ENCODE measurements at regions not wholly inside any gene's neighbourhood (a gene's known extent, or its start where the extent isn't known, plus 50 kb on each side); places are given as distances from the start of the nearest gene placed in this dataset.

DNA sequence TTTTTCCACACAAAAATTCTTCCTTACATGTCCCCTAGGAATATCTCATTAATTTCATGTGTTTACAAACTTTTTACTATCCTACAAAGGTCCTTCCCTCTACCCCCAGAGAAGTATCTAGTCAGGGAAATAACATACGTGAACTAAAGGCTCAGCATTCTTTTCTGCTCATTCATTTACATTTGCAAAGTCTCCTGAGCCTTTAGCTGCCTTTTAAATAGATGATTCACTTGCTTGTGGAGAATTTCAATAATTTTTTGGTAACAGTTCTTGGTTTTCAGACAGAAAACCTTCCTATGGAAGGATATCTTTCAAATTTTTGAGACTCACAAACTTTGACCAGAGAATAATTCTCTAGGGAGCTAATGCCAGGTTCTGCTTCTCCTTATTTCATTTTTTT, 81.5 kb upstream of the RMDN2 start:
- no peak for DNase-seq

- no peak for DNase-seq
Measured at GRCh38 chr2:37846207-37846606, 78.9 kb upstream of the RMDN2 start.

- no peak for DNase-seq
Measured at GRCh38 chr2:37847792-37848191, 77.3 kb upstream of the RMDN2 start.

DNA sequence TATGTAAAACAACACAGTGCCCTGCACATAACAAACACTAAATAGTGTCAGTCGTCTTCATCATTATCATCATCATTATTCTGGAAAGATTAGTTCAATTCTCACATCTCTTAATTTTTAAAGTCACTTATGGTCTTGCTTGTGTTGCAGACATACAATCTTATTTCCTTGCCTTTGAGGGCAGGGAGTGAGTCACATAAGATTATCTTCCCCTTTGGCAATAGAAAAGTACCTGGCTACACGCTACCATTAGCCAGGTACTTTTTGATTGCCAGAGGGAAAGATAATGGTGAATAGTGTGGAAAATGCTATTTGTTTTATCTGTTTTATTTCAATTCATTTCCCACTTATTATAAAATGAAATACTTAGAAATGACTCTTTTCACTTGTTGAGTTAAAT, 76.6 kb upstream of the RMDN2 start:
- DNase-seq: no peak

- DNase-seq: no peak
Measured at GRCh38 chr2:37849911-37850310, 75.2 kb upstream of the RMDN2 start.

GRCh38 chr2:37851428-37851827, 73.7 kb upstream of the RMDN2 start:
- no peak for DNase-seq

DNA sequence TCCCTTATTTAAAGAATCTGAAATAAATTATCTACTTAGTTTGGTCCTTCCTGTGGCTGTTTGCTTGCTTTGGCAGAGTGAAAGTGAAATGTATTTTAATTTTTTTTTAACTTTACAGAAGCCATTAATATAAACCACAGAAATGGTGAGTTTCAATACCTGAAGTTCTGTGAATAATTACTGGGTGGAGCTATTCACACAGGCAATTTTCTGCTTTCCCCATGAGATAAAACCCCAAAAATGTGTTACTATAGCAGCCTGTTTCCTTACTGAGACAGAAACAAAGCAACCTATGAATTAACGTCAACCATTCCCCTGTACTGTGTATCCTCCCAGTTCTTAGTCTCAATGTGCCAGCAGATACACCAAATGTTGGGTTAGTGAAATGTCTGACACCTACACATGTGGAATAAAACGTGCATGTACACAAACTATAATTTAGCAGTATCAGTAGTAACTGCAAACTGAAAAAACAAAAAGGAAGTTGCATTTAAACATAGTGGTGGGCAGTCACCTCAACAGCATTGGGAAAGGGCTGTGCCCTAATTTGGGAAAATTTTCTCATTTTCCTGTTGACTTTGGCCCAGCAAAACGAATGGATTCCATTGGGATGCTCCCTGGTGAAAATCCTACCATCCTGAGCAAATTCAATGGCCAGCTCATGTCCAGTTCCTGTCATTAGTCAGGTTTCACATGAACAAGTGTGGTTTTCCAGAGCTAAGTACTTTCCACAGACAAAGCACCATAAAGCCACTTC, 73.1 kb upstream of the RMDN2 start:
- DNase-seq: no peak

- DNase-seq: no peak
Measured at GRCh38 chr2:37852585-37853014, 72.5 kb upstream of the RMDN2 start.

- DNase-seq: no peak
Measured at GRCh38 chr2:37854676-37855282, 70.3 kb upstream of the RMDN2 start.

DNA sequence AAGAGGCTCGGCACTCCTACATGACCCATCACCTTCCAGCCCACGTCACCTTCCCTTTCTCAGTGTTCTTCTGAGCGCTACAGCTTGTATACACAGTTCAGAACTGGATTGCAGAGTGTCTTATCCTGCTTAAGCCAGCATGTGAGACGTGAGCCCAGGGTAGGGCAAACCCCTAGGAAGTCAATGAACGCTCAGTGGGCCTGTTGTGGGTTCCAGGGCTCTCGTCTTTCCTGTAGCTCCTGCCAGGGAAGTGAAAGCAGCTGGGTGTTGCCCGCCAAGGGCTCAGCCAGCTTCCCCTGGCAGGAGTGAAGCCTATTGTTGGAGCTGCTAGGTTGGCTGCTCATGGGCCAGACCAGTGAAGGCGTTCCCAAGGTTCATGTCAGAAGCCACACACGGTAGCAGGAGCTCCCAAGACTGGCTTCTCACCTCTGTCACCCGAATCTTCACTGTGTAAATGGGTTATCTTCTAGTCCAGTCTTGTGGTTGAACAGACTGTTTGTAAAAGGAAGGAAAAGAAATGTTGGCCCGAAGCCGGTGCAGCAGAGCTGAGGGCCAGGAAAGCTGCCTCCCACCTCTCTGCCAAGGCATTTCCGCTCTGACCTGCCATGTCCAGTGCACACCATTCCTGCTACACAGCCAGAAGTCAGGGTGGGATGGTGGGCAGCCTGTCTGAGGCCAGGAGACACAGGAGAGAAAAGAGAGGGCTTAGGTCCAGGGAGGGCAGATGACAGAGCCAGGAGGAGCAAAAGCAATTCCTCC, 69.6 kb upstream of the RMDN2 start:
- DNase-seq: no peak

DNA sequence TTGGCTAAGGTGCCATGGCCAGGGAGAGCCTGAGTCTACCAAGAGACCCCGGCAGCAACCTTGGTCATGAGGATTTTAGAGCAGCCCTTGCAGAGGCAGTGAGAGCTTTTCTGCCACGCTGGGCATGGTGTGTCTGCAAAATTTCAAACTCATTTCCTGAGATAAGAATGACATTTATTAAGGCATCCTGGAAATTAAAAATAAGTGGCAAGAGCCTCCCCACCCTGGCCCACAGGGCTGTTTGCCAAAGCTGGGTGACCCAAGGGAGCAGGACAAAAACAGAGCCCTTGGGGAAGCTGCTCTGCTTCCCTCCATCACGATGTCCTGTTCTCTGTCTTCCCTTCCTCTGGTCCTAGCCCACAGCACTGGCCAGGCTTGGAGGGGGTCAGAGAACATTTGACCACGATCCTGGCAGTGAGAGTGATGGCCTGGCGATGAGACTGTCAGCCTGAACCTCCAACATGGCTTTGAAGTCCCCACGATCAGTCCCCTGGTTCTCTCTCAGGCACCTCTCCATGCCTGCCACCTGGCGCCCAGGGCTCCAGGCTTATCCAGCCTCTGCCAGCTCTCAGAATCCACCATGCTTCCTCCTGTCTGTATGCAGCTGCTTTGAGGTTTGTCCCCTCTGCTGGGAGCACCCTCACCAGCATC, 68.9 kb upstream of the RMDN2 start:
- DNase-seq: no peak

DNA sequence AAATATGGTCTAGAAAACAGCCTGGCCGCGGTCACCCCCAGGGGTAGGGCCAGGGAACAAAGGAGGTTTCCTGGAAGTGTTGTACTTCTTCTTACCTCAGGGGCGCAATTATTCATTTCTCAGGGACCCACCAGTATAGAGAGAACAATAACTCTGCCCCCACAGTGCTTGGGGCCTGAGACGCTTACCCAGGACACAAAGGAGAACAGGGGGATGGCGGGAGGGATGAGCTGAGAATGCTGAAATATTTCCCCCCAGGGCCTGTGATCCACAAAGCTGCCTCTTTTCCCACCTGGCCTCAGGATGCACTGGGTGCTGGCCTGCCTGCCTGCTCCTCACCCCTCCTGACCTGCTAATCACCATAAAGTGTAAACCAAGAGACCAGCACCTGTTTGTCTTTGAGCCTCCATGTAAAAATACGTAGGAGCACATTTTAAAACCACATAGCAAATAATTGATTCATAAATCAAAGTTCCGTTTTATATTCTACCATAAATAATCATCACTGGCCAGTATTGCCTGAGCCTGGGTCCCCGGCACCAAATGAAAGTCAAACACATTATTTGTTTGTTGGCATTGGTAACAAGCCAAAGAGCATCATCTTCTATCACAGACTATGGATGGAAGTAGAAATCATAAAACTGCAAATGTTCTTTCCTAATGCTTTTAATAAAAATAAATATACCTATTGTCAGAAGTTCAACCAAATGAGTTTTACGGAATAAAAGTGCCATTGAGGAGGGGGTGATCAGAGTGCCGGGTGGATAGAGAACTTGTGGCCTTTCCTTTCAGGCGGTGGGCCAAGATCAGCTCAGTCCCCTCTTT, 67.3 kb upstream of the RMDN2 start:
- DNase-seq: no peak

GRCh38 chr2:37858400-37858711, 66.7 kb upstream of the RMDN2 start:
- no peak for DNase-seq

DNA sequence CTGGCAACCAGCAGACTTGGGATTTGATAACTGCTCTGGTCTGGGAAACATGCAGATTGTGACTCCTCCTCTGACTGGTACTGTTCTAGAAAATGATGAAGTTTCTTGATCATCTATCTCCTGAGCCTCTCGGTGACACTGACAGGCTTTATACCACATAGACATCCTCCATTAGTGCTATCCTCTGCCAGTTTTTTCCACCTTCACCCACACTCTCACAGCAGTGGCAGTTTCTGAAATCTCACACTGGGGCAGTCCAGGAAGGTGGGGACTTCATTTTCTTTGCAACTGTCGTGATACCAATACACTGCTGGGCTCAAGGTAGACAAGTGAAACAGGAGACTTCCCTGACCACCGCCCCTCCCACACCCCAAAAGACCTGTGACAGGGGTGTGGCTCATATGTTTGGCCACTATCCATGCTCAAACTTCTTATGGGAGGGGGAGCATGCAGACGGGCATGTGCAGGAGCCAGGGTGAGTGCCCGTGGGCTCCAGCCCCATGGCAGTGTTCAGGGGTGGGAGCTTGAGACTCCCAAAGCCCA, 66.3 kb upstream of the RMDN2 start:
- no peak for DNase-seq

DNA sequence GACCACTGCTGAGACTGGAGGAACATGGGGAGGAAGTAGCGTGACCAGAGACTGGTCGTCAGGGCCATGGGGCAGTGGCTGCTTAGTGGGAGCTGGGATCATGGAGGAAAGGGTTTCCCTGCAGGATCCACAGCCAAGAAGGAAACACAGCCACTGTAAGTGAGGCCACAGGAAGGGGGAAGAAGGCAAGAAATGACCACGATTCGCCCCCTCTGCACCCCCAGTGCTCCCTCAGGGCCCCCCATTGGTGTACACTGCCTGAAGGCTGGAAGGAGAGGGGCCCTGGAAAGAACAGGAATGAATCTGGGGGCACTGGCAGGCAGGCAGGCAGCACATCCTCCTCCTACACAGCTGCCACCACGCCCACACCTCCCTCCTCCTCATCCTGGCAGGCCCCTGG, 62.5 kb upstream of the RMDN2 start:
- no peak for DNase-seq

DNA sequence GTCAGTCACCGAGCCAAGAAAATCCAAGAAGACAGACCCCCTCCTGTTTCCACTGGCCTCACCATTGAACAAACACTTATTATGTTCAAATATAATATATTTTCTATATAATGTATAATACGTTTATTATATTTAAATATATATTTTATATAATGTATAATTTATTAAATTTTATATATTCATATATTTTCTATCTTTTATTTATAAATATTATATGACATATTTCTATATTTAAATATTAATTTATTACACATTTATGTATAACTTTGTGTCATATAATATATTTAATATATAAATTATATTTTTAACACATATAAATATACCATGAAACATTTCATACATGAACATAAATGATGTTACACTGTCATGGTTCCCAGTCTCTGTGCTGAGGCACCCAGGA, 60.9 kb upstream of the RMDN2 start:
- DNase-seq: no peak

GRCh38 chr2:37865640-37866039, 59.4 kb upstream of the RMDN2 start:
- no peak for DNase-seq

DNA sequence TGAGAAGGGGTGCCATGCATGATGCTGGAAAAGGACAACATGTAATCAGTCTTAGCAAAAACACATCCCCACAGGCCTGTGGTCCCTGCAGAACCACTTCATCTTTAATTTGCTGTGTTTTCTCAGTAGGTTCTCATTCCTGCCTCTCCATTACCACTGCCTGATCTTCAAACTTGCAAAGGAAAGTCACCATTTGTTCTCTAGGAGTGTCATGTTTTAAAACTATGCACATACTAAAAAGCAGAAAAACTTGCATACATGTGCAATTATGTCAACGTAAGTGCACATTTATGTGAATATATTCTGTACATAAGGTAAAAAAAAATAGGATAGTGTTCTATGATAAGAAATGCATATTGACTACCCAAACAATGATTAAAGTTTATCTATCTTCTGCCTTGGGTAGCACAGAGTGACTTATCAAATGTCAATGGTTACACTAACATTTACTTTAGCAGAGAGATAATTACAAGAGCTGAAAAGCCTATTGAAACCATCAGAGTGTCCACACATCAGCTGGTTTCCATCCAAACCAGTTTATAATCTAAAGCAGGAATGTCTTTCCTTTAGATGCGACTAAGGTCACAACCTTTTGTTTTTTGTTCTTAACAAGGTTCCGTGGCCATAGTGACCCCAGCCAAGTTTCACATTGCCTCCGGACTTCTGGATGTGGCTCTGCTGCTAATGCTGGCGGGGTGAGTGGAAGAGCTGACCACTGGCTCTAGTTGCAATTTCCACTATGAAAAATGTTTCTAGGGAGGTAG, 58.7 kb upstream of the RMDN2 start:
- no peak for DNase-seq

GRCh38 chr2:37867166-37867565, 57.9 kb upstream of the RMDN2 start:
- DNase-seq: no peak

- no peak for DNase-seq
Measured at GRCh38 chr2:37868866-37869265, 56.2 kb upstream of the RMDN2 start.

- DNase-seq: no peak
Measured at GRCh38 chr2:37869304-37869703, 55.8 kb upstream of the RMDN2 start.

DNA sequence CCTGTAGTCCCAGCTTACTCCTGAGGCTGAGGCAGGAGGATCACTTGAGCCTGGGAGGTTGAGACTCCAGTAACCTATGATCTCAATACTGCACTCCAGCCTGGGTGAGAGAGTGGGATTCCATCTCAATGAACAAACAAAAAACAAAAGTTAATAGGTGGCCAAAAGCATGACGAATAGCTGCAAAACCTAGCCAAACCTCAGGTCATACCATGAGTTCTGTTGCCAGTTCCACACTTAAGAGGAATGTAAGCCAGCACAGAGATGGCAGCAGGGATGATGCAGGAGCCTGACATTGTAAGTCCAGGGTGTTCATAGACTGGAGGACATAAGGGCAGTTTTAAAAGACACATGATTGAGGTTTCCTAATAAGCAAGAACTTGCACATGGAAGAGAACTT, 55.3 kb upstream of the RMDN2 start:
- no peak for DNase-seq
